GM12891 (cell line): ENCODE measurements at regions not wholly inside any gene's neighbourhood (a gene's known extent, or its start where the extent isn't known, plus 50 kb on each side); places are given as distances from the start of the nearest gene placed in this dataset.
"Not testable (repeated sequence)": the region's sequence is repeated elsewhere in the genome, so short reads cannot be mapped to it uniquely, and the experiment has no call there.

Experiments
- DNase-seq: peaks from one replicate; pipeline ENCODE4 v3.0.0; 2011; ENCODE audit warnings: low spot score; ENCODE audit not compliant: insufficient read length
- FAIRE-seq: peaks from 2 replicates; lab custom pipeline; 2011; peaks lifted over from hg19 to GRCh38; lab: Jason Lieb, UNC
- PAX5 ChIP-seq: IDR thresholded peaks from 2 replicates; pipeline ENCODE4 v1.6.1; 2011; ENCODE audit warnings: low read length, moderate library complexity, mild to moderate bottlenecking; ENCODE audit not compliant: insufficient read depth, severe bottlenecking
- POLR2A ChIP-seq: IDR thresholded peaks from 2 replicates; pipeline ENCODE4 v1.6.1; 2011; ENCODE audit warnings: low read depth, low read length, control low read depth
- POLR2AphosphoS5 ChIP-seq: IDR thresholded peaks from 2 replicates; pipeline ENCODE4 v1.6.1; 2011; ENCODE audit warnings: low read depth, low read length, control low read depth
- POU2F2 ChIP-seq: IDR thresholded peaks from 2 replicates; pipeline ENCODE4 v1.6.1; 2011; ENCODE audit warnings: low read depth, mild to moderate bottlenecking, control low read depth, low read length, moderate library complexity
- SPI1 ChIP-seq: IDR thresholded peaks from 2 replicates; pipeline ENCODE4 v1.6.1; 2011; ENCODE audit warnings: low read depth, low read length, control low read depth
- TAF1 ChIP-seq: IDR thresholded peaks from 2 replicates; pipeline ENCODE4 v1.6.1; 2011; ENCODE audit warnings: low read depth, low read length, control low read depth

DNA sequence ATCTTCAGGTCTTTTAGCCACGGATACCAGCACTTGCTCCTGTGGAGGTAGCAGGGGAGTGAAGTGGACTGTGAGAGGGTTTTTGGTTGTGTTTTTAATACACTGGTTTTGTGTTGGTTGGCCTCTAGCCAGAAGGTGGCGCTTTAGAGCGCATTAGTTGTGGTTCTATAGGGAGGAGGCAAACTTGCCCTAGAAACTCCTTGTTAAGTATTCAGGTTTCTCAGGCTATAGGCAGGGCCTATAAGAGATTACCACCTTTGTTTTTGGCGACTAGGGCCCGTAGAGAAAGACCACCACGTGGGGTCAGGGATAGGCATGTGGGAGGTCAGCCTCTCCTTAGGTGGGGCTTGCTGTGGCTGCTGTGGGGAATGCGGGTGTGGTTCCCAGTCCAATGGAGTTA lies 221.6 kb upstream of the SPANXN4 start:
- TF ChIP-seq POU2F2 (no peak), POLR2A (no peak)
- DNase-seq (no peak), FAIRE-seq (peak; percentile 56)

DNA sequence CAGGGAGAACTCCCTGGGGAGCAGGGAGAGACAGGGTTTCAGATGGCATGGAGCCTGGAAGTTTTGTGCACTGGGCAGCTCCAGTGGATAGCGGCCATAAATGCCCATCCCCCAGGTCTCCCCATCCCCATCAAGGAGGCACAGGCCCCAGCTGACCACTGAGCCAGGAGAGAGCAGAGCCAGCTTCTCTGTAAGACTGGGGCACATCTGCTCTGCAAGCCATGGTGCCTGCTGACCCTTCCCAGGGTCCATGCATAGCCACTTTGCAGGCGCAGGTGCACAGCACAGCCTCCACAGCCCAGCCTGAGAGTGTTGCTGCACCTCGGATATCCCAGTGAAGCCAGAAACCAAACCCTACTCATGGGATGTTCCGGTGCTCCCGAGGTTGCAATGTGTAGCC lies 206.3 kb upstream of the SPANXN4 start:
- TF ChIP-seq POLR2A (no peak), POLR2AphosphoS5 (no peak), PAX5 (no peak), POU2F2 (no peak), SPI1 (no peak), TAF1 (no peak)
- no peak for DNase-seq
- FAIRE-seq, result no peak

DNA sequence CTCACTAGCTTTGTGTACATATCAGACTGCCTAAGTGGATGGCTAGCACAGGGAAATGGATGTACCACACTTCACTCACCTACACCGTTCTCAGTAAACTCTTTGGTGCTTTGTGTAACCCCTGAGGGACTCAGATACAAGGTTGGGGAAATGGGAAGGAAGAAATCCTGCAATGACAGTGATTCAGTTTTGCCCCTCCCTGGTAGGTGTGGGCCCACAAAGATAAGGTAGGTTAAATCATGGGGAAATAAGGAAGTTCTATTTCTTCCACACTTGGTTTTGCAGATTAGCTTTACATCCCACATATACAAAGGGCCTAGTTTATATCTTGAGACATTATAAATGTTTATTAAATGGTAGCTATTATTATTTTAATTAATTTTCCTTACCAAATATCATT lies 197.6 kb upstream of the SPANXN4 start:
- no peak for TF ChIP-seq POLR2A
- TF ChIP-seq PAX5, result no peak
- TF ChIP-seq TAF1, result no peak
- TF ChIP-seq POU2F2, result no peak
- TF ChIP-seq POLR2AphosphoS5, result no peak
- FAIRE-seq (no peak), DNase-seq (no peak)

DNA sequence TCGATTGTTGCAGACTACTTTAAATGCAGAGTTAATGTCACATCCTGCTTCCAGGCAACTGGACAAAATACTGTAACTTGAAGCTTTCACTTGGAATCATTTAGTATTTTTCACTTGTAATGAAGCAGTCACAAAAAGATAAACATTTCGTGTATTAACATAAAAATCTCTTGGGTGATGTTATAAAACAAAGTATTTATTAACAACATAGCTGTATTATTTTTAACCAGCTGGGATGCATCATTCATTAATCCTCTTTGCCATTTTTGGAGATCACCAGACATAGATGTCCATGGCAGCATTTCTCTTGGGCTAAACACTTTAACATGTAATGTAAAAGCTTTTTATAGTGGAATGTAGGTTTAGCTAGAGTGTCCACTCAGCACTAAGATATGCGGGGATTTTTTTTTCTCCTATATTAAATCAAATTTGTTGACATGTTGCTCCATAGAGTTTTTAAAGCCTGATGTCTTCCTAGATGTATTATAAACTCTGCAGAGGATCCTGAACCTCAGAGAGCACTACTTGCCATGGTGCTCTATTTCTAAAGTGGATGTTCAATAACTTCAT lies 193.7 kb upstream of the SPANXN4 start:
- DNase-seq, result no peak
- FAIRE-seq, result no peak
- TF ChIP-seq PAX5 (no peak), SPI1 (no peak), POLR2A (no peak), TAF1 (no peak), POU2F2 (no peak), POLR2AphosphoS5 (no peak)

DNA sequence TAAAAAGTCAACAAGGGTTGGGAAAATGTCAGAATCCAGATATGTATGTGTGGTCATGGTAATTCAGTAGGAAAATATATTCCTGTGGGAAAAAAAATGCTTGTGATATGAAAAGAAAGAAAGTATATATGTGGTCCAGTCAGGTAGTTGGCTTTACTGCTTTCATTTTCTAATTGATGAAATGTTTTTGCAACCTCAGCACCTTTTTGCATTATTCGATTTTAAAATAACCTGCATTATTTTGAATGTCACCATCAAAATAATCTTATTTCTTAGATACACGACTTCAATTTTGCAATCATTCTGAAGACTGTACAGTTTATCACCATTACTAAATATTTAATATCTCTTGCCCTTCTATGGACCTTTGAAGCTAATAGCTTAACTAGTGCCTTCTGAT lies 170.8 kb upstream of the SPANXN4 start:
- no peak for TF ChIP-seq POLR2A
- no peak for TF ChIP-seq TAF1
- no peak for TF ChIP-seq POLR2AphosphoS5
- DNase-seq (no peak), FAIRE-seq (no peak)

DNA sequence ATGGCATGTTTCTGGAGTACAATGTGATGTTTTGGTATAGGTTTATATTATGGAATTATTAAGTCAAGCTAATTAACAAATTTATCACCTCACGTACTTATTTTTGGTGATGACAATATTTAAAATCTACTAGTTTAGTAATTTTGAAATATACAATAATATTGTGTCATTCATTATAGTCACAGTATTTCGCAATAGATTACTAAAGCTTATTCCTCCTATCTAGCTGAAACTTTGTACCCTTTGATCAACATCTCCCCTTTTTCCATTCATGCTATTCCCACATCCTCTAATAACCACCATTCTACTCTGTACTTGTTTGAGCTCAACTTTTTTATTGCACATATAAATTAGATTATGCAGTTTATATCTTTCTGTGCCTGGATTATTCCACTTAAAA lies 164.8 kb upstream of the SPANXN4 start:
- no peak for DNase-seq
- FAIRE-seq, result no peak
- TF ChIP-seq POLR2AphosphoS5, result no peak
- TF ChIP-seq POU2F2, result no peak
- TF ChIP-seq SPI1, result no peak
- no peak for TF ChIP-seq POLR2A
- no peak for TF ChIP-seq PAX5

DNA sequence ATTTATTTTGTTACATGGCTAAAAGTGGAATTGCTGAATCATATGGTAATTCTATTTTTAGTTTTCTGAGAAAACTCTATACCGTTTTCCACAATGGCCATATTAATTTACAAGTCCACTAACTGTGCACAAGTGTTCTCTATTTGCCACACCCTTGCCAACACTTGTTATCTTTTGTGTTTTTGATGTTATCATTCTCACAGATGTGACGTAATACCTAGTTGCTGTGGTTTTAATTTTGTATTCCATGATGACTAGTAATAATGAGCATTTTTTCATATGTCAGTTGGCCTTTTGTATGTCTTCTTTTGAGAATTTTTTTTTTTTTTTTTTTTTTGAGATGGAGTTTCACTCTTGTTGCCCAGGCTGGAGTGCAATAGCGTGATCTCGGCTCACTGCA lies 164.2 kb upstream of the SPANXN4 start:
- no peak for DNase-seq
- TF ChIP-seq SPI1 (no peak), POLR2A (no peak), TAF1 (no peak), PAX5 (no peak), POLR2AphosphoS5 (no peak), POU2F2 (no peak)
- FAIRE-seq, result no peak

DNA sequence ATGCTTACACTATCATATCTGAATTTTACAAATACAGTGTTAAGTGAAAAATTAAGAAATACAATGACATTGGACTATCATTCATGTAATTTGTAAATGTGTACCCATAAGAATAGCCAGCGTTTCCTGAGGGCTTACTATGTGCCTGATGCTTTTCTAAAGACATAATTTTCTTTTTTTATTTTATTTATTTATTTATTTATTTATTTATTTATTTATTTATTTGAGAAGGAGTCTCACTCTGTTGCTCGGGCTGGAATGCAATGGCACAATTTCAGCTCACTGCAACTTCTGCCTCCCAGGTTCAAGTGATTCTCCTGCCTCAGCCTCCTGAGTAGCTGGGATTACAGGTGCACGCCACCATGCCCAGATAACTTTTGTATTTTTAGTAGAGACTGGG lies 159.5 kb upstream of the SPANXN4 start:
- not testable (repeated sequence) for DNase-seq, FAIRE-seq

DNA sequence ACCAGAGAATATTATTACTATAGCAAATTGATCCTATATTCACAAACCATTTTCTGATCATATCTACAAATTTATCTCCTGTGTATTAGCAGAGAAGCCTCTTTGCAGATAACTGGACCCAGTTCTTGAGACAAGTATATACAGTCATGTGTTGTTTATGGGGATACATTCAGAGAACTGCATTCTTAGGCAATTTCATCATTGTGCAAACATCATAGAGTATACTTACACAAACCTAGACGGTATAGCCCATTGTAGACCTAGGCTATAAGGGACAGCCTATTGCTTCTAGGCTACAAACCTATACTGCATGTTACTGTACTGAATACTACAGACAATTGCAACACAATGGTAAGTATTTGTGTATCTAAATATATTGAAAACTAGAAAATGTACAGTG lies 152.5 kb upstream of the SPANXN4 start:
- TF ChIP-seq POU2F2 (no peak), POLR2A (no peak), PAX5 (no peak), SPI1 (no peak), POLR2AphosphoS5 (no peak), TAF1 (no peak)
- FAIRE-seq, result peak; percentile 66
- no peak for DNase-seq

DNA sequence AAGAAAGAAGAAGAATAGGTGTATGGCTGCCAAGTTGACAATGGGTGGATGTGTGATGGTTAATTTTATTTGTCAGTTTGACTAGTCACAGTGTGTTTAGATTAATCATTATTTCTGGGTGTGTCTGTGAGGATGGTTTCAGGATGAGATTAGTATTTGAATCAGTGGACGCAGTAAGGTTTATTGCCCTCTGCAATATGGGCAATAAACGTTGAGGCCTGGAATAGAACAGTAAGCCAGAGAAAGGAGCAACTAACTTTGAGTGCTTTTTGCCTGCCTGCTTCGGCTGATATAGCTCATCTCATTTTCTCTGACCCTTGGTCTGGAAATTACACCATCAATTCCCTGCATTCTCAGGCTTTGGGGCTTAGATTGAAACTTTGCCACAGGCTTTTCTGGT lies 140.8 kb upstream of the SPANXN4 start:
- no peak for FAIRE-seq
- TF ChIP-seq TAF1, result no peak
- no peak for TF ChIP-seq POLR2A
- TF ChIP-seq POLR2AphosphoS5, result no peak
- no peak for TF ChIP-seq SPI1
- TF ChIP-seq POU2F2, result no peak
- TF ChIP-seq PAX5, result no peak
- no peak for DNase-seq

DNA sequence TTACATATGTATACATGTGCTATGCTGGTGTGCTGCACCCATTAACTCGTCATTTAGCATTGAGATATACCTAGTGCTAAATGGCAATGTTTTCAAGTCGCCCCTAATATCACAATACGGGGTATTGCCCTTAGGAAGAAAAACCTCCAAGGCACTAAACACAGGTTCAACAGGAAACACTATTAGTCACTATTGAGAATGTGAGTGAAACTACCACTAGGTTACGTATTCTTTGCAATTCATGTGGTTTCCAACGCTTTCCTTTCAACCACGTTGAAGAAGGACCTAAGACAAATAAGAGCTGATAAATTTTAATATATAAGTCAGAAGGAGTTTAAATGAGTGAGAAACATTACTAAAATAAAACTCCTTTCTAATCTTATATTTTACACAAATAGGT lies 134.7 kb upstream of the SPANXN4 start:
- DNase-seq, result no peak
- TF ChIP-seq POLR2AphosphoS5 (no peak), TAF1 (no peak), SPI1 (no peak), POLR2A (no peak), POU2F2 (no peak), PAX5 (no peak)
- FAIRE-seq, result no peak
